HG03457 (cell line): ENCODE measurements at regions not wholly inside any gene's neighbourhood (a gene's known extent, or its start where the extent isn't known, plus 50 kb on each side); places are given as distances from the start of the nearest gene placed in this dataset.
"Not testable (repeated sequence)": the region's sequence is repeated elsewhere in the genome, so short reads cannot be mapped to it uniquely, and the experiment has no call there.

ENCODE experiments used
- ATAC-seq: cut with Tn5 transposase; IDR thresholded peaks from one replicate; pipeline ENCODE4 v1.9.1; 2021; ENCODE audit warnings: moderate number of reproducible peaks; ENCODE audit not compliant: unreplicated experiment

DNA sequence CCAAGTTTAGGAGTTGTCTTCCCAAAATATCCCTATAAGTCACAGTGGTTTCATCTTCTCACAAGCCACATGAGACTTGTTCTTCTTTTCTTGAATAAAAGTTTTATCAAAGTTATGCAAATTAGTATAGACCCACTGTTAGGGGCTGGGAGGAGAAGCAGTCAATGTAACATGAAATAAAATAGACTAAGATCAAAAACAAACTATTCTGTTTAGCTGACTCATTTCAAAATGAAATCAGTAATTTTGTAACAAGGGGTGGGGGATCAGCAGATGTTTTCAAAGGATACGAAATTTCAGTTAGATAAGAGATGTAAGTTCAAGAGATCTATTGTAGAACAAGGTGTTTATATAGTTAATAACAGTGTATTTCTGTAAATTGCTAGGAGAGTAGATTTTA, 339.6 kb upstream of the PRDM1 start:
- no peak for ATAC-seq

GRCh38 chr6:105746130-105746505, 340.0 kb upstream of the PRDM1 start:
- ATAC-seq: no peak

DNA sequence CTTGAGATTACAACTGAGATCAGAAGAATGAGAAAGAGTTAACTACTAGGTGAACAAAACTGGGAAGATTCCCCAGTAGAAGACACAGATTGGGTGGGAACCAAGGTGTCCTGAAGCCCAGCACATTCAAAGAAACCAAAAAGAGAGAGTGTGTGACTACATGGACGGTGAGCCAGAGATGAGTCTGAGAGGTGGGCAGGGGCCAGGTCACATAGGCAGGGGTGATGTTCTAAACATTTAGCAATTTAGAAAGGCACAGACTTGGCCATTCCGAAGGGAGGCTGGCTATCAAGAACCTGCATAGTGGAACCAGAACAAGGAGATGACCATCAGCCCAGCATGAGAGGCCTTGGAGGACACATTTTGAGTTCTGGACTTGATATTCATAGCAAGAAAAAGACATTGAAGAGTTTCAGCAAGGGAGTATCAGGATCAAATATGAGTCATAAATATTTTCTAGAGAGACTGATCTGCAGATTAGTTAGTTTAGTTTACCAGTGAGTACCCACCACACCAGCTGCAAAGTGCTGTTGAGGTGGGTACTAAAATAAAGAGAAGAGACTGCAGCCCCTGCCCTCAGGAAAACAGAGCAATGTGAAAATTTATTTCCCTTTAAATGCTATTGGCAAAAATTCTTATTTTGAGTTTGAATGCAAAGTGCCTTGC, 340.5 kb upstream of the PRDM1 start:
- no peak for ATAC-seq

- ATAC-seq: no peak
These were observed 341.3 kb upstream of the PRDM1 start for GRCh38 chr6:105744815-105745214.

- ATAC-seq: no peak
These were observed 338.2 kb upstream of the PREP start for GRCh38 chr6:105740946-105741645.

DNA sequence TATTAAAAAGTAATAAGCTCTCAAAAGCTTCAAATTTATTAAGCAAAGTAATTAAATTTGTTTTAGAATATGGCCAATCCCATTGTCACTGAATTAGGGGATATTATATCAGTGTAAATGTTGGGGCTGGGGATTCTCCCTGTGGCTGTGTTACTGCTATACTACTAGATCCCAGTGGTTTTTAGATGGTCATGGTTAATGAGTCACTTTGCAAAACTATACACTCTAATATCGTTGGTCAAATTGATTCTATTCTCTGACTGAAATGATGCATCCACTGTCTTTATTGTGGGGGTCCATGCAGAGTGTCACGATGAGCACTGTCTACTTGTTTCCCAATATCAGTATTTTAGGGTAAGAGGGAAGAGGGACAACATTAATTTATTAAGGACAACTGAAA, 336.9 kb upstream of the PREP start:
- ATAC-seq: no peak

DNA sequence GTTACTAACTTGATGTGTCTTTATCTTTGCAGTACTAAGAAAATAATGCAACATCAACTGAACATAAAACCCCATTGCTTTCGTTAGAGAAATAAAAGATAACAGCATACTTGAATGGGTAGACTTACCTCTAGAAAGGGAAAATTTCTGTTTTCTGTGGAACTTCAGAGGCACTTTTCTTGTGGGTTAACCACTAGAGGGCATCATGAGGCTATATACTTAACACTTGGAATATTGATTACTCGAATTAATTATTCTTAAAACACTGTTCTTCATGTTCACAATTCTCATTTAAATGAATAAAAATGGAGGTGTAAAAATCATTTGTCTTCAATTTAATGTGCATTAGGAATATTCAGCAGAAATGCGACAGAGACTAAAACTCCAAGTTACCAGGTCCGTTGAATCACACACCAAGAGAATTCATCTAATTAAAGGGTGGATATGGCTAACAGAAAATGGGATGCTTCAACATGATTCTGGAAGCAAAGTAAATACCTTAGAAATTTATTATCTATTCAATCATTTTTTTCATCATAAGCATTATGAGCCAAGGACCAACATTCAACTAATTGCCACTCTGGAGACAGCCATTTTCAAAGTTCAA, 330.8 kb upstream of the PREP start:
- no peak for ATAC-seq

DNA sequence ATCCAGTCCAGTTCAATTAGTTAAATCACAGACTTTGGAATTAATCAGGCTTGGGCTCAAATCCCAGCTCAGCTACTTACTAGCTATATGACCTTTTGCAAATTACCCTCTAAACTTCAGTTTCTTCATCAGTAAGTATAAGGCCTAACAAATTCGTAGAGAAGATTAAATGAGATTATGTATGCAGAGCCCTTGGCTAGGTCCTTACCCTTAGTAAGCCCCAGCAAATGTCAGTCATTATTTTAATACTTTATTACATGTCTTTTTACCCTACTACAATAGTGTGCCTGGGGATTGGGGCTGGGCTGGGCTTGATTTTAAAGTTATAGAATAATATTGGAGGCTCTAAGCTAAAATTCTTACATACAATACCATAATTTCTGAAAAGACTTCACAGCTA, 326.1 kb upstream of the PREP start:
- no peak for ATAC-seq

DNA sequence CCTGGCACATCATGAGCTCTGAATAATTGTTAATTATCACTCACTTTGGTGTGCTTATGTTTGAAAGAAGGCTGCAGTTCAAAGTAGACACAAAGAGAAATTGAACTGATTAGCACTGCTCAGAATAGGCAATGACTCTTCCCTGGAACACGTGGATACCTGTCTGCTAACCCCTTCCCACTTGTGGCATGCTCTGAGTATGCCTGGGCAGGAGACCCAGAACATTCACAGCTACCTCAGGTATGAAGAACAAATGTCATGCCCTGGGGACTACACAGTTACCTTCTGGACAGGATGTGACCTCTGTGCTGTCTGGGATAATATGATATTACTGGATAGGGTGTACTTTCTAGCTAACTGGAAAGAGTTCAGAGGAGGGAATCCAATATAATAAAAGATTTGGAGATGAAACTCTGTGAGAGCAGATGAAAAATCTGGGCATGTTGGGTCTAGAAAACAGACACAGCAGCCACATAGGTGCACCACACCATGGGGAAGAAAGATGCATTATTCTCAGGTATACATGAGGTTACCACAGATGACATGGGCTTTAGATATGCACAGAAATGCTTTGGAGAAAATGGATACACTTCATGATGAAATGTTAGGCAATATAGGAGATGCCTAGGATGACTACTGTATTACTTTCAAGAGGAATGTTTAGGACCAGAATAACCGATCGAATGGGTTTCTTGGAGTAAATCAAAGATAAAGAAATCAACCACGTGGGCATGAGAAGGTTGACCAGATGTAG, 324.2 kb upstream of the PREP start:
- ATAC-seq: no peak

DNA sequence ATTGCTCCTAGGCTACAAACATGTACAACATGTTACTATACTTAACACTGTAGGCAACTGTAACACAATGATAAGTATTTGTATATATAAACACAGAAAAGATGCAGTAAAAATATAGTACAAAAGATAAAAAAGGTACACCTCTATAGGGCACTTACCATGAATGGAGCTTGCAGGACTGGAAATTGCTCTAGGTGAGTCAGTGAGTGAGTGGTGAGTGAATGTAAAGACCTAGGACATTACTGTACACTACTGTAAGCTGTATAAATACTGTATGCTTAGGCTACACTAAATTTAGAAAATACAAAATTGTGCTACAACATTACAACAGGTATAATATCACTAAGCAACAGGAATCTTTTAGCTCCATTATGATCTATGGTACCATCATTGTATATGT, 312.0 kb upstream of the PREP start:
- no peak for ATAC-seq

DNA sequence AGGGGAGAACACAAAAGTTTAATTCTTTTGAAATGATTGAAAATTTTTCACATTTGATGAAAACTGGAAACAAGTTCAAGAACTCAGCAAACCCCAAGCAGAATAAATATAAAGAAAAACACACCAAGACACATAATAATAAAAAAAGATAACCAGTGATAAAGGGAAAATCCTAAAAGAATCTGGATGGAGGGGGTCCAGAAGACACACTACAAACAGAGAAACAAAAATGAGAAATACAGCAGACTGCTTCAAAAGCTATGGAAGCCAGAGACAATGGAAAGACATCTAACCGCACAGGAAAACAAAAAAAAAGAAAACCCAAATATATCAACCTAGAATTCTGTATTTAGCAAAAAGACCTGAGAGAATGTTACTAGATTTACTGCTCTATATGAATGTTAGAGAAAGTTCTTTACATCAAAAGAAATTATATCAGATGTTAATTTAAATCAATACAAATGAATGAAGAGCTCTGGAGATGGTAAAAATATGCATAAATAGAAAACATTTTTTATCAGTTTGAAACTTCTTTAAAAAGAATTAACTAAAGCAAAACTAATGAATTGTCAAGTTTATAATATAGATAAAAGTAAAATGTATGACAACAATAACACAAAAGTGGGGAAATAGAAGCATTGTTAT, 310.7 kb upstream of the PREP start:
- ATAC-seq: no peak

- no peak for ATAC-seq
These were observed 308.3 kb upstream of the PREP start for GRCh38 chr6:105711216-105711615.

DNA sequence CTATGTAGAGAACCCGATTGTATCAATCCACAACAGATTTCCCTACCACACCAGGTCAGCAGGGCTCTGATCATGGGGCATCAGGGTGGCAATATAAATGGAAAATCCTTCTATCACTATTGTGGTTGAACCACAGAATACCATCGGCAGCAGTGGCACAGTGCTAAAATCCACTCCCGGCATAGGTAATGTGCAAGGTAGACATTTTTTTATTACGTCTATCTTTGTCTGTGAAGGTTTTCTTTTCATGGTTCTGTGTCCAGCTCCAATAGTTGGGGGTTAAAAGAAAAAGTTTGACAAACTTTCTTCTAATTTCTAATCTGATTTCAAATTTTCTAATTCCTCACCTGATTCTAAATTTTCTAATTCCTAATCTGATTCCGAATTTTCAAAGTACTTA, 302.7 kb upstream of the PREP start:
- no peak for ATAC-seq

DNA sequence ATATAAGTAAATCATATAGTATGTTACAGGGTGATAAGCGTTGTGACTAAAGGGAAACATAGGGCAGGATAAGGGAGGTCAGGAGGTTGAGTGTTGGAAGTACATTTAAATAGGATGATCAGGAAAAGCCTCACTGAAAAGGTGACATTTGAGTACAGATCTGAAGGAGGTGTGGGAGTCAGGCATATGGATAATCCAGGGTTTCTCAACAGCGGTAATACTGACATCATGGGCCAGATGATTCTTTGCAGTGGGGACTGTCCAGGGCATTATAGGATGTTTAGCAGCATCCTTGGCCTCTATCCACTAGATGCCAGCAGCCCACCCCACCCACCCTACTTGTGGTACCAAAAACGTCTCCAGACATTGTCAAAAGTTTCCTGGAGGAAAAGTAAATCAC, 292.6 kb upstream of the PREP start:
- no peak for ATAC-seq

DNA sequence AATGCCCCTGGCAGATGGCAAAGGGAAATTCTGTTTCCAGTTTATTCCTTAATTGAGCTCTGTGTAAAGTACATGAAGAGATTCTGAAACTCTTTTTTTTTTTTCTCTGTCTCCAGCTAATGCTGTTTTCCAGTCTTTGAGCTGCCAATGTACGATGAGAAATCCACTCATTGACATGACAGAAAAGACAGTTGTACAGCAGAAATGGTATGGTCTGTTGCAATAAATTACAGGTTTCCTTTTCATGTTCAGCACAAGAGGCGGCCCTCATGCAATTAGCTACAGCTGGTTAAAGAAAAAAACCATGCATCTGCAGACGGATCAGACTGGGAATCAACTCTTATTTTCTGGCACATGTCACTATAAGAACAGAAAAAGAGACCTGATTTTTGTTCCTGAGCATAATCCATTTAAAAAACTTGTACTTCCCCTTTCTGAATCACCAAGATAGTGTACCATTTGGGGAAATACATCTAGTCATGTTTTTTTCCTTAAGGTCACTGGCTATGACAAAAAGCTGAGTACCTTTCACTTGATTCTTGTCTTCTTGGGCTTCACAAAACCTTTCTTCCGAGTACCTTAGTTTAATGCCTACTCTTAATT, 289.8 kb upstream of the PREP start:
- no peak for ATAC-seq

DNA sequence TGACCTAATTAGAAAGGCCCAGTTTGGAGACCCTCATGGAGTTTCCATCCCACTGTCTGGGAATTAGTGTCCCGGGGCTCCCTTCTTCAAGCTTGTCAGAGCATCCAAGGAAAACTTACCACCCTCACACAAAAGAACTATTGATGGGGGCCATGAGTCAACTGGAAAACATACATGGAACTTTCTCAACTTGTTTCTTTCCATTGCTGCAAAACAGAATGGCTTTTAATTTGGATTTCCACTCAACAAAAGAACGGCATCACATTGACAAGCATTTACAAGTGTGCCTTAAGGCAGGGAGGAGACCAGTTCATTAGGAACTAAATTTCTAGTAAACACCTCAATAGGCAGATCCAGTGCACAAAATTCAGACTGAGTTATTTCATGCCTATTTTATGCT, 289.1 kb upstream of the PREP start:
- ATAC-seq: no peak

DNA sequence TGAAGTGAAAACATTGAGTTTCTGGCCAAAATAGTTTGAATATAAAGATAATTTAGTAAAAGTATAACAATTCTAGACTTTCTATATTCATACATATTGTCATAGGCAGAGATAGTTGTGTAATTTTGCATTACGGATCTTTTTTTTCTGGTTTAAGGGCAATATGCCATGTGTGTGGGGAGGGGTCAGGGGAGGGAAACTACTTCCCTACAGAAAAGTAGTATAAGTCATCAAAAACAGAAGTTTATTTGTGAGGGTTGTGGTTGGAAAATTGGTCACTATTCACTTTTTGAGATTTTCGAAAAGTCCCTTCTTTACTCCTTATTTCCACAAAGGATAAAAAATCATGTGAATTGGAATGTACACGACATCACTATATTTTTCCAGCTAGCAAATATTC, 288.2 kb upstream of the PREP start:
- ATAC-seq: no peak

DNA sequence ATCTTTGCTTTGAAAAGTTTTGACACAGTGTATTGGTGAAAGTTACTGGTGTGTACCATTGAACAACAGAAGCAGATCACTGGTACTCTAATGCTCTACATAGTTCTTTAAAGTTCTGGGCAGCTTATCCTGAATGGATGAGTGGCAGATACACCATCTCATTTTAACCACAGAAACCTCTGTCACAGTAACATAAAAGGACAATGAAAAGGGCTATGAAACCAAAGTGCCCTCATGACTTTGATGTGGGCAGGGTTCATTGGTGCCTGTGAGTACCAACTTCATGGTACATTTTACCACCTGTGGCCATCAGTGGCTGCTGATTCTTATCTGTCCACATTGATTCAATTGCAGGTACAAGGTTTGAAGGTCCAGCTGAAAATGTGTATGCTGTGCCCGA, 285.7 kb upstream of the PREP start:
- no peak for ATAC-seq

- not testable (repeated sequence) for ATAC-seq
These were observed 283.9 kb upstream of the PREP start for GRCh38 chr6:105686793-105687192.

GRCh38 chr6:105681061-105681460, 278.2 kb upstream of the PREP start:
- no peak for ATAC-seq

DNA sequence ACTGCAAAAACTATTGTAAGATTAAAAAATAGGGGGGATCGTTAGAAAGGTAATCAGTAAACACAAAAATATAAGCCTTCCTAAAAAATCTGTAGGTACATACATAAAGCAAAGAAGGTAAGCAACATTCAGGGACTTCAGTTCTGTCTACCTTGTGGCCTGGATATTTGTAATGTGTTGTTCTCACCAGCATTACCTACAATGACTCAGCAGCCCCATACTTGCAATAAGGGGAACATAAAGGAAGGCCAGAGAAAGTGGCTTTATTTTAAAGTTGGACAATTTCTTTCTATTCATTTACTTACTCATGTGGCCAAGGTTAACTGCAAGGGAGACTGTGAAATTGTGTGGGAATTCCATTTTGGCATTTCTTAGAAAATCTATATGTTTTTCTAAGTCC, 277.2 kb upstream of the PREP start:
- ATAC-seq: no peak
